NCI-H2196 (cell line): ENCODE measurements at regions not wholly inside any gene's neighbourhood (a gene's known extent, or its start where the extent isn't known, plus 50 kb on each side); places are given as distances from the start of the nearest gene placed in this dataset.
"Not testable (repeated sequence)": the region's sequence is repeated elsewhere in the genome, so short reads cannot be mapped to it uniquely, and the experiment has no call there.

Source experiments
- DNase-seq: peaks from one replicate; lab custom pipeline; 2025; ENCODE audit not compliant: unreplicated experiment; lab: John Stamatoyannopoulos, UW

GRCh38 chr7:17437586-17437985 lies 139.1 kb downstream of the AHR start:
- no peak for DNase-seq

- not testable (repeated sequence) for DNase-seq
Measured at GRCh38 chr7:17440025-17440784, 141.8 kb downstream of the AHR start.

GRCh38 chr7:17440831-17441230 lies 142.4 kb downstream of the AHR start:
- DNase-seq = no peak

GRCh38 chr7:17441557-17441956 lies 143.1 kb downstream of the AHR start:
- DNase-seq = no peak

- no peak for DNase-seq
Measured at GRCh38 chr7:17444151-17444550, 145.7 kb downstream of the AHR start.

GRCh38 chr7:17444673-17445072 lies 146.2 kb downstream of the AHR start:
- DNase-seq = no peak

GRCh38 chr7:17446340-17446739 lies 147.9 kb downstream of the AHR start:
- no peak for DNase-seq

GRCh38 chr7:17447728-17448478 lies 149.5 kb downstream of the AHR start:
- no peak for DNase-seq

- DNase-seq = no peak
Measured at GRCh38 chr7:17448479-17449423, 150.3 kb downstream of the AHR start.

- no peak for DNase-seq
Measured at GRCh38 chr7:17456541-17456940, 158.1 kb downstream of the AHR start.

GRCh38 chr7:17460001-17460400 lies 161.5 kb downstream of the AHR start:
- no peak for DNase-seq

- no peak for DNase-seq
Measured at GRCh38 chr7:17460665-17461064, 162.2 kb downstream of the AHR start.

GRCh38 chr7:17462131-17462631 lies 163.7 kb downstream of the AHR start:
- DNase-seq = no peak

- no peak for DNase-seq
Measured at GRCh38 chr7:17463511-17464085, 165.1 kb downstream of the AHR start.

- DNase-seq = no peak
Measured at GRCh38 chr7:17466216-17466615, 167.8 kb downstream of the AHR start.

- no peak for DNase-seq
Measured at GRCh38 chr7:17467386-17467945, 169.0 kb downstream of the AHR start.

GRCh38 chr7:17471325-17471724 lies 172.9 kb downstream of the AHR start:
- DNase-seq = no peak

- no peak for DNase-seq
Measured at GRCh38 chr7:17472518-17472917, 174.1 kb downstream of the AHR start.

- DNase-seq = no peak
Measured at GRCh38 chr7:17472939-17473338, 174.5 kb downstream of the AHR start.

GRCh38 chr7:17474724-17475344 lies 176.4 kb downstream of the AHR start:
- no peak for DNase-seq
